IPS-18c (cell line): ENCODE measurements at regions not wholly inside any gene's neighbourhood (a gene's known extent, or its start where the extent isn't known, plus 50 kb on each side); places are given as distances from the start of the nearest gene placed in this dataset.
"Not testable (repeated sequence)": the region's sequence is repeated elsewhere in the genome, so short reads cannot be mapped to it uniquely, and the experiment has no call there.

Experiments used
- H3K4me3 ChIP-seq: 2 replicates; pipeline ENCODE4 v1.7.0; 2013; ENCODE audit warnings: low read depth, mild to moderate bottlenecking, low read length, moderate library complexity; ENCODE audit not compliant: insufficient read depth
- H3K9me3 ChIP-seq: one replicate; pipeline ENCODE4 v1.6.1; 2013; ENCODE audit warnings: mild to moderate bottlenecking, low read length, moderate library complexity; ENCODE audit not compliant: control insufficient read depth, insufficient read depth

DNA sequence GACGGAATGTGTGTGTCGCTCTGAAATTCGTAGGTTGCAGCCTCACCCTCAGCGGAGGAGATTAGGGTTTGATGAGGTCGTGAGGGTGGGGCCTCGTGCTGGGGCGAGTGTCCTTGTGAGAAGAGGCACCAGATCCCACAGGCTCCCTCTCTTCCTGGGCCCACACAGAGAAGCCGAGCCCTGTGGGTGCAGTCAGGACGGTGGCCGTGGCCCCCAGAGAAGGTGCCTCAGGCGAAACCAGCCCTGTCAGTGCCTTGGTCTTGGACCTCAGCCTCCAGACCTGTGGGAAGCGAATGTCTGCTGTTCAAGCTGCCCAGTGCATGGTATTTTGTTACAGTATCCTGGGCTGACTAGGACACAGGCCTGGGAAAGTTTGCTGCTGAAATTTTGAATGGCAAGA, 108.0 kb upstream of the ALKAL2 start:
- no peaks in the 10 kb centered on the region for H3K9me3 ChIP-seq
- no peak overlapping the region for H3K4me3 ChIP-seq

DNA sequence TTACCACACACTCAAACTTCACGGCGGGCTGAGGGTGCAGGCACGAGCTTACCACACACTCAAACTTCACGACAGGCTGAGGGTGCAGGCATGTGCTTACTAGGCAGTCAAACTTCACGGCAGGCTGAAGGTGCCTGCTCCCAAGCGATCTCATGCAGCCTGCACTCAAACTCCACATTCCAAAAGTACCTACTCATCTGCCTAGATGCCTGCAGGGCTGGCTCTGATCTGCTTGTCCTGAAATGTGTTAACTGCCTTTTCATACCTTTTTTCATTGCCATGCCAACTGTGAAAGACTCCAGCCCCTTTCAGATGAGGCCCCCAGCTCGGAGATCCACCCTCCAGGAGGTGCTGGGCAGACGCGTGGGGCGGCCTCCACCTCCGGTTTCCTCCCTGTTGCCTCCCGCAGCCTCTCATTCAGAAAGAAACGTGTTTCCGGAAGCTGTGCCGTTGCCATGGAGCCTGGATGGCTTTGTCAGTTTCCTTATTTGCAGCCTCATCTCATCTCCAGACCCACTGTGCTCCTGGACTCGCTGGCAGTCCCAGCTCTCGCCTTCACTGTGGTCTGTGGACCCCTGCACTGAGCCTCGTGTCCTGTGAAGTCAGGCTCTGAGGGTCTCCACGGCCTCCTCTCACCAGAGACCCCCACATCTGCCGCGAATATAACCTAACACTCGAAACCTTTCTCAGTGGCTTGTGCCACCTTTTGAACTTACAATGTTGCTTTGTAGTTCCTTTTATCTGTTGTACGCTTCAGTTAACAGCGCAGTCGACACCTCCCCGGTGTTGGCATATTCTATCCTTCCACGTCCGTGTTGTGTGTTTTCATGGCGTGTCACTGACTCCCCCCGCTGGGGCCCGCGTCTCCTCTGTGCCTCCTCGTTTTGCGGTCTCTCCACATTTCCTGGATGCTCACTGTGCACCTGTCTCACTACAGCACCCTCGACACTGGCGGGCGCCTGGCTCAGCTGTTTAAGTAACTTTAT, 106.1 kb upstream of the ALKAL2 start:
- no peaks in the 10 kb centered on the region for H3K9me3 ChIP-seq
- no peak overlapping the region for H3K4me3 ChIP-seq

DNA sequence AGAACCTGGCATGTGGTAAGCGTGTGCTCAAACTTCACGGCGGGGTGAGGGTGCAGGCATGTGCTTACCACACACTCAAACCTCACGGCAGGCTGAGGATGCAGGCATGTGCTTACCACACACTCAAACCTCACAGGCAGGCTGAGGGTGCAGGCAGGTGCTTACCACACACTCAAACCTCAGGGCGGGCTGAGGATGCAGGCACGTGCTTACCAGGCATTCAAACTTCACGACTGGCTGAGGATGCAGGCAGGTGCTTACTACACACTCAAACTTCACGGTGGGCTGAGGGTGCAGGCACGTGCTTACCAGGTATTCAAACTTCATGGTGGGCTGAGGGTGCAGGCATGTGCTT, 105.0 kb upstream of the ALKAL2 start:
- H3K4me3 ChIP-seq = no peak overlapping the region
- H3K9me3 ChIP-seq = no peaks in the 10 kb centered on the region

DNA sequence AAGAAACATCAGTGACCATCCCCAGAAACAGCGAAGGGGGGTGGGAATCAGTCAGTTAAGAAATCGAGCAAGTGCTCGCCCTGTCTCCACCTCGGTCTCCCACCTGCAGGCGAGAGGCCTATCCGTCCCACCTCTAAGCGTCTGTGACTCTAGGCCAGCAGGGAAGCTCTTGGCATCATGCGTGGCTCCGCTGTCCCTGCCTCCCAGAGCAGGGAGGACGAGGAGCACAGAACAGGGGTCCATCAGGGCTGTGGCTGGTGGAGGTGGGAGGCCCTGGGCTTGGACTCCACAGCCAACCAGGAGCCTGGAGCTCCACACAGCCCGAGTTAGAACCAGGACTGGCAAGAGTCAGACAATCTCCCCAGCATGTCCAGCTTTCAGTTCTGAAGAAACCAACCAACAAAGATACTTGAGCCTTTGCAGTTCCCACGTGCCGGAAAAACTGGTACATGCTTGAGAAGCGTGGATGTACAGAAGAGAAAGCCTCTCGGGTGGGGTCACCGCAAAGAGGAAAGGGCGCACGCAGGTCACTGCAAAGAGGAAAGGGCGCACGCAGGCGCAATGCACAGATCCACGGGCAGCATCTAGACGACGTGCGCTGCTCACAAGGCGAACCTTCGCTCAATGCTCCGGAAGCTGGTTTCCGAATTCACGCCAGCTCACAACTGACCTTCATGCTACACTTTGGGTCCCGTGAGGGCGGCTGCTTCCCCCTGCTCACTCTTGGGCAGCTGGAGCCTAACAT, 104.5 kb upstream of the ALKAL2 start:
- Histone ChIP-seq H3K9me3 (no peaks in the 10 kb centered on the region), H3K4me3 (no peak overlapping the region)

DNA sequence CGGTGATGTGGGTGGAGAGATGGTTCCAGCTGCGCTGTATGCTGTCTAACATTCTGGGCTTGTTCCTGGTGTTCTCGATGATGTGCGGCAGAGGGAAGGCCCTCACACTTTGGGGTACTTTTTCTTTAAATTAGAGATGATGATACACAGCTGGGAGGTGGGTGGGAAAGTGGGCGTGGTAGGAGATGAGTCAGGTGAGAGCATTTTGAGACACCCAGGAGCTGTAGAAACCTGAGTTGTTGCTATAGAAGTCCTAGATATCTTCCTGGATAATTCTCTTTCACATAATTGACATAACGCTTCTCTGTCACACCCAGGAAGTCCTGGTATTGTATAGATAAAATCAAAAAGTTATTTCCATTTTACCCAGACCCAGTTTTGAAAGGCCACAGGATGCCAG, 103.8 kb upstream of the ALKAL2 start:
- H3K4me3 ChIP-seq = no peak overlapping the region
- no peaks in the 10 kb centered on the region for H3K9me3 ChIP-seq

DNA sequence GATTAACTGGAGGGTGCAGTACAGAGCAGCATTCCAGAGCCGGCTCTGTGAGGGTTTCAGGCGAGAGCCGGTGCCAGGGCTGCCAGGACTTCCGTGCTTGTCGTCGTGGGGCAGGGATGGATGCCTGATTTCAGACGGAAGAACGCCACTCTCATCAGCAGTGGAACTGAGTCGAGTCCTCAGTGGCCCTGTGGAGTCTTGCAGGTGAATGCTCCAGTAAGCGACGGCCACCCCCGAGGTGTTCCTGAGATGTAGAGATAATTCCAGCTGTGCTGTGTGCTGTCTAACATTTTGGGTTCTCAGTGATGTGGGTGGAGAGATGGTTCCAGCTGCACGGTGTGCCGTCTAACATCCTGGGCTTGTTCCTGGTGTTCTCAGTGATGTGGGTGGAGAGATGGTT, 103.1 kb upstream of the ALKAL2 start:
- Histone ChIP-seq H3K9me3 (no peaks in the 10 kb centered on the region), H3K4me3 (no peak overlapping the region)

DNA sequence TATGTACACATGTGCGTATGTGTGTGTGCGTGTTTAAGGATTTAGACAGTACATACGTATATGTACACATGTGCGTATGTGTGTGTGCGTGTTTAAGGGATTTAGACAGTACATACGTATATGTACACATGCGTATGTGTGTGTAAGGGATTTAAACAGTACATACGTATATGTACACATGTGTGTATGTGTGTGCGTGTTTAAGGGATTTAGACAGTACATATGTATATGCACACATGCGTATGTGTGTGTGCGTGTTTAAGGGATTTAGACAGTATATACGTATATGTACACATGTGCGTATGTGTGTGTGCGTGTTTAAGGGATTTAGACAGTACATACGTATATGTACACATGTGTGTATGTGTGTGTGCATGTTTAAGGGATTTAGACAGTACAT, 102.1 kb upstream of the ALKAL2 start:
- H3K9me3 ChIP-seq, H3K4me3 ChIP-seq: not testable (repeated sequence)

DNA sequence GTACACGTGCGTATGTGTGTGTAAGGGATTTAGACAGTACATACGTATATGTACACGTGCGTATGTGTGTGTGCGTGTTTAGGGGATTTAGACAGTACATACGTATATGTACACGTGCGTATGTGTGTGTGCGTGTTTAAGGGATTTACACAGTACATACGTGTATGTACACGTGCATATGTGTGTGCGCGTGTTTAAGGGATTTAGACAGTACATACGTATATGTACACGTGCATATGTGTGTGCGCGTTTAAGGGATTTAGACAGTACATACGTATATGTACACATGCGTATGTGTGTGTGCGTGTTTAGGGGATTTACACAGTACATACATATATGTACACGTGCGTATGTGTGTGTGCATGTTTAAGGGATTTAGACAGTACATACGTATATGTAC, 100.9 kb upstream of the ALKAL2 start:
- not testable (repeated sequence) for H3K9me3 ChIP-seq, H3K4me3 ChIP-seq

DNA sequence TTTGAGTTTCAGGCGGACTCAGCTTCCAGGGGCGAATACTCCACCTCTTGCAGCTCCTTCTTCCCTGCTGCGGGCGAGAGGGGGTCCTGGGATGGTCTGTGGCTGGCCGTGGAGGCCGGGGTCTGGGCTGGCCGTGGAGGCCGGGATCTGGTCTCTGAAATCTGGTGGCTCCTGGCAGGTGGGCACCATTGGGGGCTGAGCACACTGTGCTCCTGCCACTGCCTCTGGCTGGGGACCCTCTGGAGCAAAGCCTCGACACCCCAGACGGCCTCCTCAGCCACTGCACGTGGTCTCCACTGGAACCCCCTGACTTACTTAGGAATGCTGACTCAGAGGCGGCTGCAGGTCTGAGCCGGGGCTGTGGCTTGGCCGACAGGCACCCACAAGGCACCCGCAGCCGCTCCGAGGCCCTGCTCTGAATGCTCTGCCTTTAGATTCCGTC, 100.1 kb upstream of the ALKAL2 start:
- no peaks in the 10 kb centered on the region for H3K9me3 ChIP-seq

DNA sequence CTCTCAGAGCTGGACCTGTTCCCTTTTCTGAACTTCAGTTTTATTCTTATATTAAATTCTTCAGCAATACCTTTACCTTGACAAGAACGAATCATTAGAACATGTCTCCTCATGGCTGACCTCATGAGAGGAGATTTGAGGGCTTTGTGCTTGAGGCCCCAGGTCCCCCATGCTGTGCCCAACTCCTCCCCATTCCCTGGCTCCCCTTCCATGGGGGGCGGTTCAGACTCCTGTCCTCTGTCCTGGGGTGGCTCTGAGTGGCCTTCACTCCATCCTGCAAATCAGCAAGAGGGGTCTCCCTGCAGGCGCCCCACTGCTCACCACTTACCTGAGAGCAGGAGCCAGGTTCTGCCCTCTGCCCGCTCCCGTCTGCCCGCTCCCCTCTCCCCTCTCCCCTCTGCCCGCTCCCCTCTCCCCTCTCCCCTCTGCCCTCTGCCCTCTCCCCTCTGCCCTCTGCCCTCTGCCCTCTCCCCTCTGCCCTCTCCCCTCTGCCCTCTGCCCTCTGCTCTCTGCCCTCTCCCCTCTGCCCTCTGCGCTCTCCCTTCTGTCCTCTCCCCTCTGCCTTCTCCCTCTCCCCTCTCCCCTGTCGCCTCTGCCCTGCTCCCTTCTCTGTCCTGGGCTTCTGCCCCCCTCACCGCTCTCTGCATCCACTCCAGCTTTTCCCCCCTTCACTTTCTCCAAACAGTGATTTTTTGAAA, 98.7 kb upstream of the ALKAL2 start:
- Histone ChIP-seq H3K9me3 (no peaks in the 10 kb centered on the region), H3K4me3 (no peak overlapping the region)

More for the DNA sequence above, 100.1 kb upstream of the ALKAL2 start:
- H3K4me3 ChIP-seq = no peak overlapping the region

DNA sequence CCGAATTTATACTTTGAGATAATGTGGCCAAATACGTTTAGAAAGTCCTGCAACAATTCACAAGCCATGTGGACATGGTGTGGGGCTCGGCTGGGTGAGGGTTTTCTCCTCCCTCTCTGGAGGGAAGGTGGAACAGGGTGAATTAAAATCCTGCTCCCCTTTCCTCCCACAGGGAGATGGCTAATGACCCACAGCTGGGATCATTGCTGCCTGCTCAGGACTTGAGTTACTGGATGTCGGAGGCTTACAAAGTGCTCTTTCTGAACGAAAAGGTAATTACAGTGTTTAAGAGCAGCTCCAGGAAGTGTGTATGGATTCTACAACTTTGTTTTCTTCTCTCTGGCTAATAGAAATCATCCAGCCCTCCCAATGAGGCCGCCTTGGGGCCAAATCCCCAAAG, 97.9 kb upstream of the ALKAL2 start:
- Histone ChIP-seq H3K4me3 (no peak overlapping the region), H3K9me3 (no peaks in the 10 kb centered on the region)

DNA sequence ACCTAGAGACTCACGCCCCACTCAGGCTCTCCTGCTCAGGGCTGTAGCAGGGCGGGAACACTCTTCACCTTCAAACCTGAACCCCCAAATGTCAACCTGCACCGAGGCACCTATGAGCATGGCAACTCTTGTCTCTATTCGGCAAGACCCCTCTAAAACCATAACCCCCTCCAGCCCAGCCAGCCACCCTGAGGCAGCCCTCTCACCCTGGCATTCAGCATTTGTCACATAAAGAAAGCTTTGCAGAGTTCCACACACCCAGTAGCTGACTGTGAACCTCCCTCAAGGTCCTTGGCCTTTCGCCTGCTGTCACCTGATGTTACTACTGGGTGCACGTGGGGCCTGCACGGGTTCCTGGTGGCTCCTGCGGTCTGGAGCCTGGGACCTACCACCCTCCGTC, 97.2 kb upstream of the ALKAL2 start:
- Histone ChIP-seq H3K9me3 (no peaks in the 10 kb centered on the region), H3K4me3 (no peak overlapping the region)

DNA sequence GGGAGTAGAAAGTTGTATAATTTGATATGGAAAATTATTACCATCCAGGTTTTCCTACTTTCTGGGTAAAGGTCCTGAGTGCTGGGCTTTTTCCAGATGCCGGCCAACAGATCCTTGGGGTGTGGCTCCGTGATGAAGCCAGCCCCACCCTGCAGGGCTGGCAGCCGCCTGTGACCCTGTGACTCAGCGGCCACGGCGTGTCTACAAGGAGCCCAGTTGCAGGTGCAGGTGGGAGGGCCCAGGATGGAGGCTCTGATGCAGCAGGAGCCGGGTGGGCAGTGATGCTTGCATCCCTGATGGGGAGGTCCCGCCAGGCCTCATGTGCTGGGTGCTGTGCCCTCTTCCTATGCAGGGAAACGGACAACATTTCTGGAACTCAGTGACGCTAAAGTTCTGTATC, 96.0 kb upstream of the ALKAL2 start:
- no peak overlapping the region for H3K4me3 ChIP-seq
- H3K9me3 ChIP-seq = no peaks in the 10 kb centered on the region

DNA sequence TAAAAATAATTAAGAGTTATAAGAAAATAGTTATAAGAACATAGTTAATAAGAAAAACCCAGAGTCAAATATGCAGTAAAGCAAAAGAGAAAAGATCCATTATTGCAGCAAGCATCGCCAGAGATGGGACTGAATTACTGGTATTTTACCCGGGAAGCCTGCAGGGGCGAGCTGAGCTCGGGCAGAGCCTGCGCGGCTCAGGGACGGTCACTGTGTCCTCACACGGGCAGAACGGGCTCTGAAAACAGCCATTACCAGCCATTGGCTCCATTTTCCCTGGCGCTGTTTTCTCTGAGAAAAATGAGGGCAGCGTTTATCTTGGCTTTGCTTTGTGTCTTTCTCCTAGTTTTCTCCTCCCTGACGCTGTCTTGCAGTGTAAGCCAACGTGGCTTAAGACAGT, 95.3 kb upstream of the ALKAL2 start:
- H3K4me3 ChIP-seq = no peak overlapping the region
- no peaks in the 10 kb centered on the region for H3K9me3 ChIP-seq

DNA sequence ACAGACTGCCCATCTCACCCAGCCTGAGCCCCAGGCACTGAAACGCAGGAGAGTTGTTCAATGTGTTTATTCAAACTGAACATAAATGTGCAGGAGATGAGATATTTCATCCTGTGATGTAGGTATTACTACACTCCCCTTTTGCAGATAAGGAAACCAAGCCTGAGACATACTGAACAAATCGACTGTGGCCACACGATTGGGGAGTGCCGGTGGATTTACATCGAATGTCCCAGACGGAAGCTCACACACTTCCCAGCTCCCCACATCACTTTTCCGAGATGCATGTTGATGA, 94.8 kb upstream of the ALKAL2 start:
- H3K4me3 ChIP-seq = no peak overlapping the region
- no peaks in the 10 kb centered on the region for H3K9me3 ChIP-seq

DNA sequence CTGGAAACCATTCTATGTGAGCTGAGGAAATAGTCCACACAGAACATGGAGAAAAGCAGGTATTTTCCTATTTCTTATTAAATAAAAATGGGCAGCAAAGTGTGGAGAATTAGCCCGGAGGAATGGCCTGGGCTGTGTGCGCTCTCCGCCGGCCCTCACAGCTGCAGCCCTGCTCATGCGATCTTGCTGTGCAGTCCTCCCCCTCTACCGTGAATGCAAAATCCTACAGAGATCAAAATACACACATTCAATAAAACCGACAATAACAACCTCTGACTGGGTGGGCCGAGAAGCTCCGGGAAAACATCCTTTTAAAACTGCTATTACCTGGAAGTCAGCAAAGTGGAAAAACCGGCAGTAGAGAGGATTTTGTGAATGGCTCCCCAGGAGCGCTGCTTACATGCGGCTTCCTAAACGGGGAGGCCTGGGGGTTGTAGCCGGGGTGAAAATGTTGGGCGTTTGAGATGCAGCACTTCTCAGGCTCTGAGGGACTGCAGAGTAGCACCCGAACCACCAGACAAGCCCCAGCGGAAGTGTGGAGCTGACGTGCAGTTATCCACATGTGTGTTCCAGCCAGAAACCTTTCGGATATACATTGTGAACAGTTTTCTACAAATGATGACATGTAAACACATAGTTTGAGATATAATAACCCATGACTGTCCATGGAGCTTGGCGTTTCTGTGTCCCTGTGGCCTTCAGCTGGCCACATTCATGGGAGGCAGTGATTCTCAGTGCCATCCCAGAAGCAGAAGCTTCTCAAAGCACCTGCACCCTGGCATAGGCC, 94.2 kb upstream of the ALKAL2 start:
- H3K4me3 ChIP-seq = no peak overlapping the region
- no peaks in the 10 kb centered on the region for H3K9me3 ChIP-seq

DNA sequence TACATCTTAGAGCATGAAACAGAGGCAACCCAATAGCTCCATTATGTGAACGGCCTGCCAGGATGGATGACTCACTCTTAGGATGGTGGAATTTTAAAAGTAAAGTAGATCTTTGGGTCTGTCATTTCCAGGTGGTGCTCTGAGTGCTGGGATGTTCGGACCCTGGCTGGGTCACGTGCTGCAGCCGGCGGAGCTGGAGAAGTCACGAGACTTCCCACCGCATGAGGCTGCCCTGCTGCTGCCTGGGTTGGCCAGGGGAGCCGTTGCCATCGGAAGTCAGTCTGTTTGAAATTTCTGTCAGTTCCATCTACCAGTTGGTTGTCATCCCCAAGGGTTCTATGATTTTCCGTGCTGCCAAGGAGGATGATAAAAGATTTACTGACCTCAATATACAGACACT, 93.3 kb upstream of the ALKAL2 start:
- Histone ChIP-seq H3K9me3 (no peaks in the 10 kb centered on the region), H3K4me3 (no peak overlapping the region)
